B cell (primary cell): ENCODE measurements at regions not wholly inside any gene's neighbourhood (a gene's known extent, or its start where the extent isn't known, plus 50 kb on each side); places are given as distances from the start of the nearest gene placed in this dataset.

Source experiments
- CTCF ChIP-seq: fragments of 200-600 bp; IDR thresholded peaks from one replicate; pipeline ENCODE4 v1.8.0; 2022; ENCODE audit warnings: antibody characterized with exemption, mild to moderate bottlenecking
- EZH2 ChIP-seq: IDR thresholded peaks from 2 replicates; pipeline ENCODE4 v1.6.1; 2012; ENCODE audit warnings: borderline replicate concordance, low read depth, mild to moderate bottlenecking, moderate library complexity, low read length; ENCODE audit not compliant: insufficient read depth, poor library complexity, severe bottlenecking

- no peak for TF ChIP-seq CTCF
- TF ChIP-seq EZH2, result no peak
Measured at GRCh38 chr4:28146191-28146590, 1285.5 kb downstream of the STIM2 start.
